Astrocyte (in vitro differentiated cells and primary cell): ENCODE measurements at regions not wholly inside any gene's neighbourhood (a gene's known extent, or its start where the extent isn't known, plus 50 kb on each side); places are given as distances from the start of the nearest gene placed in this dataset.

ENCODE experiments used
- DNase-seq: peaks from one replicate; pipeline ENCODE4 v3.0.0-alpha.2; 2010; ENCODE audit warnings: low read depth
- FAIRE-seq: peaks from 2 replicates; lab custom pipeline; 2011; peaks lifted over from hg19 to GRCh38; lab: Jason Lieb, UNC
- H2AFZ ChIP-seq: 2 replicates; pipeline ENCODE4 v1.6.0; 2012; ENCODE audit warnings: low read depth, low read length, inconsistent platforms
- H3K27ac ChIP-seq: 2 replicates; pipeline ENCODE4 v1.5.1; 2011; ENCODE audit warnings: low read depth, low read length, inconsistent platforms
- H3K27me3 ChIP-seq: 2 replicates; pipeline ENCODE4 v1.6.0; 2011; ENCODE audit warnings: low read length, inconsistent platforms; ENCODE audit not compliant: insufficient read depth
- H3K36me3 ChIP-seq: 2 replicates; pipeline ENCODE4 v1.5.1; 2011; ENCODE audit warnings: low read length, inconsistent platforms; ENCODE audit not compliant: insufficient read depth
- H3K4me1 ChIP-seq: 2 replicates; pipeline ENCODE4 v1.5.1; 2011; ENCODE audit warnings: low read length, inconsistent platforms; ENCODE audit not compliant: insufficient read depth
- H3K4me2 ChIP-seq: 2 replicates; pipeline ENCODE4 v1.6.0; 2012; ENCODE audit warnings: low read length, inconsistent platforms
- H3K4me3 ChIP-seq: 2 replicates; pipeline ENCODE4 v1.5.1; 2011; ENCODE audit warnings: low read depth, mild to moderate bottlenecking, low read length, inconsistent platforms; ENCODE audit not compliant: insufficient read depth
- H3K79me2 ChIP-seq: 2 replicates; pipeline ENCODE4 v1.6.0; 2012; ENCODE audit warnings: mild to moderate bottlenecking, low read length, inconsistent platforms; ENCODE audit not compliant: insufficient read depth
- H3K9ac ChIP-seq: 2 replicates; pipeline ENCODE4 v1.6.0; 2012; ENCODE audit warnings: mild to moderate bottlenecking, low read length, inconsistent platforms
- H3K9me3 ChIP-seq: 2 replicates; pipeline ENCODE4 v1.5.1; 2012; ENCODE audit warnings: low read depth, mild to moderate bottlenecking, low read length, inconsistent platforms; ENCODE audit not compliant: insufficient read depth
- H4K20me1 ChIP-seq: 2 replicates; pipeline ENCODE4 v1.6.0; 2012; ENCODE audit warnings: low read length, inconsistent platforms; ENCODE audit not compliant: insufficient read depth
- H3K27ac Mint-ChIP-seq: one replicate; pipeline ENCODE4 v1.8.0; 2021; ENCODE audit warnings: mild to moderate bottlenecking, mixed read lengths; ENCODE audit not compliant: unreplicated experiment
- H3K27me3 Mint-ChIP-seq: one replicate; pipeline ENCODE4 v1.8.0; 2021; ENCODE audit warnings: low read depth, mixed read lengths; ENCODE audit not compliant: unreplicated experiment
- H3K36me3 Mint-ChIP-seq: one replicate; pipeline ENCODE4 v1.8.0; 2021; ENCODE audit warnings: low read depth, mixed read lengths; ENCODE audit not compliant: unreplicated experiment
- H3K4me1 Mint-ChIP-seq: one replicate; pipeline ENCODE4 v1.8.0; 2021; ENCODE audit warnings: low read depth, mixed read lengths; ENCODE audit not compliant: unreplicated experiment
- H3K4me3 Mint-ChIP-seq: one replicate; pipeline ENCODE4 v1.8.0; 2021; ENCODE audit warnings: mild to moderate bottlenecking, moderate library complexity, mixed read lengths; ENCODE audit not compliant: unreplicated experiment
- H3K9me3 Mint-ChIP-seq: one replicate; pipeline ENCODE4 v1.8.0; 2021; ENCODE audit warnings: mild to moderate bottlenecking, mixed read lengths; ENCODE audit not compliant: unreplicated experiment
- EZH2 ChIP-seq: IDR thresholded peaks from 2 replicates; pipeline ENCODE4 v1.6.1; 2012; ENCODE audit warnings: mild to moderate bottlenecking, low read length, inconsistent platforms; ENCODE audit not compliant: insufficient read depth
- TF ChIP-seq, protein P1 (sequence below): IDR thresholded peaks from 2 replicates; pipeline ENCODE4 v1.5.1; 2011; ENCODE audit warnings: low read depth, mild to moderate bottlenecking, inconsistent platforms, low read length, moderate library complexity; ENCODE audit not compliant: insufficient read depth

DNA sequence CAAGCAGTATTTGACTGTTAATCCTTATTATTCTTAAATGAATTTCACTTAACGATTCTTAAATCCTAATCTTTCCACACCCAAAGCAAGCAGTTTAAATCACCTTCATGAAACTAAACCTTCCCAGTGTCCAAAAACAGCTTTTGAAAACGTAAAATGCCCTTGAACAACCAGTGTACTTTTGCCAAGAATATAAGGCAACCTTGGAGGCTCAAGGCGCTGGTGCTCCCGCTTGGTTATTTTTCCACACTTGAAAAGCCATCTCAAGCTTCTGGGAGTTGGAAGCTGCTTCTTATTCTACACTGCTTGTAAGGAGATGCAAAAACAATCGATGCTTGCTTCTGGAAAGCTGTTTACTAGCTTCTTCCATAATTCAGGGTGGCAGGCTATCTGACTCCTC, 625.7 kb downstream of the HTR1B start:
- Histone ChIP-seq H3K4me1 (no peaks in the 10 kb centered on the region), H3K4me3 (no peak overlapping the region), H2AFZ (no peak overlapping the region), H3K4me2 (no peak overlapping the region), H3K27me3 (no peaks in the 10 kb centered on the region), H3K9ac (no peak overlapping the region), H3K9me3 (no peaks in the 10 kb centered on the region), H4K20me1 (no peaks in the 10 kb centered on the region), H3K36me3 (no peaks in the 10 kb centered on the region), H3K27ac (no peak overlapping the region), H3K79me2 (no peaks in the 10 kb centered on the region)
- Mint-ChIP-seq H3K36me3 (no peaks in the 10 kb centered on the region), H3K27me3 (no peaks in the 10 kb centered on the region), H3K4me1 (no peaks in the 10 kb centered on the region), H3K27ac (no peak overlapping the region), H3K9me3 (no peaks in the 10 kb centered on the region), H3K4me3 (no peak overlapping the region)
- TF ChIP-seq, protein P1, sequence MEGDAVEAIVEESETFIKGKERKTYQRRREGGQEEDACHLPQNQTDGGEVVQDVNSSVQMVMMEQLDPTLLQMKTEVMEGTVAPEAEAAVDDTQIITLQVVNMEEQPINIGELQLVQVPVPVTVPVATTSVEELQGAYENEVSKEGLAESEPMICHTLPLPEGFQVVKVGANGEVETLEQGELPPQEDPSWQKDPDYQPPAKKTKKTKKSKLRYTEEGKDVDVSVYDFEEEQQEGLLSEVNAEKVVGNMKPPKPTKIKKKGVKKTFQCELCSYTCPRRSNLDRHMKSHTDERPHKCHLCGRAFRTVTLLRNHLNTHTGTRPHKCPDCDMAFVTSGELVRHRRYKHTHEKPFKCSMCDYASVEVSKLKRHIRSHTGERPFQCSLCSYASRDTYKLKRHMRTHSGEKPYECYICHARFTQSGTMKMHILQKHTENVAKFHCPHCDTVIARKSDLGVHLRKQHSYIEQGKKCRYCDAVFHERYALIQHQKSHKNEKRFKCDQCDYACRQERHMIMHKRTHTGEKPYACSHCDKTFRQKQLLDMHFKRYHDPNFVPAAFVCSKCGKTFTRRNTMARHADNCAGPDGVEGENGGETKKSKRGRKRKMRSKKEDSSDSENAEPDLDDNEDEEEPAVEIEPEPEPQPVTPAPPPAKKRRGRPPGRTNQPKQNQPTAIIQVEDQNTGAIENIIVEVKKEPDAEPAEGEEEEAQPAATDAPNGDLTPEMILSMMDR, result no peak
- FAIRE-seq, result no peak
- DNase-seq, result no peak

DNA sequence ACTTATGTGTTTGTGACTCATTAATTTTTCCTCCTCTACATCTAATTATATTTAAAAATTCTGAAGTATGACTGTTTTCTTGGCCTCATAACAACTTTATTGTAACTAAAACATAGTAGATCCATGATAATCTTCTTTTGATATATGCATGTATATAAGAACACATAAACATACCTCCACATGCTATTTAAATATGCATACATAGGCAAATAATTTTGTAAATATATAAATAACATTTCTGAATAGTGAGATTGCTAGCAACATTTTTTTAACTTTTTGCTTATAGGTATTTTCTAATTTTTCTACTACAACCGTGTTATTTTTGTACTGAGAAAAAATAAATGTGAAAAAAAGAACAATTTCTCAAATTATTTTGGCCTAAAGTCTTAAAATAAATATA, 627.6 kb downstream of the HTR1B start:
- TF ChIP-seq, protein P1, result no peak
- no peak for TF ChIP-seq EZH2
- H3K4me1 ChIP-seq, result no peaks in the 10 kb centered on the region
- H3K9me3 ChIP-seq, result no peaks in the 10 kb centered on the region
- H3K27me3 ChIP-seq, result no peaks in the 10 kb centered on the region
- DNase-seq (no peak), FAIRE-seq (no peak)
- Mint-ChIP-seq H3K27me3 (no peaks in the 10 kb centered on the region), H3K27ac (no peak overlapping the region), H3K4me1 (no peaks in the 10 kb centered on the region), H3K9me3 (no peaks in the 10 kb centered on the region), H3K4me3 (no peak overlapping the region), H3K36me3 (no peaks in the 10 kb centered on the region)
- no peak overlapping the region for H3K9ac ChIP-seq
- H3K4me3 ChIP-seq, result no peak overlapping the region
- no peak overlapping the region for H2AFZ ChIP-seq
- H3K27ac ChIP-seq, result no peak overlapping the region
- H3K79me2 ChIP-seq, result no peaks in the 10 kb centered on the region
- no peaks in the 10 kb centered on the region for H4K20me1 ChIP-seq
- H3K36me3 ChIP-seq, result no peaks in the 10 kb centered on the region
- no peak overlapping the region for H3K4me2 ChIP-seq

DNA sequence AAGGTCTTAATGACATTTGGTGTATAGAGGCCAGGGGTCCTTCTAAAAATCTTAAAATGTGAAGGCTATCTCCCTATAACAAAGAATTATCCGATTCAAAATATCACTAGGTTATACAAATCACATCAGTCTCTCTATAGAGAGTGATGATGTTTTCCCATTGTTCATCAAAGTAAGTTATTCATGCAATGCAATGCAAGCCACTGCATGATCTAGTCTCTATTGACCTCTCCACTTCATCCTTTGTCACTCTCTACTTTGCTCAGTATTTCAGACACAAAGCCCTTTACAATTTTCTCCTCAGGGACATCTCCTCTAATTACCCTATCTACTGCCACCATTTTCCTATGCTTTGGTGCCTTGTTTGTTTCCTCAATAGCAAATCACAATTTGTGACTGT, 628.0 kb downstream of the HTR1B start:
- Histone ChIP-seq H3K4me3 (no peak overlapping the region), H3K27ac (no peak overlapping the region), H3K79me2 (no peaks in the 10 kb centered on the region), H3K4me1 (no peaks in the 10 kb centered on the region), H4K20me1 (no peaks in the 10 kb centered on the region), H3K9ac (no peak overlapping the region), H3K27me3 (no peaks in the 10 kb centered on the region), H3K9me3 (no peaks in the 10 kb centered on the region), H3K36me3 (no peaks in the 10 kb centered on the region), H3K4me2 (no peak overlapping the region), H2AFZ (no peak overlapping the region)
- H3K9me3 Mint-ChIP-seq, result no peaks in the 10 kb centered on the region
- no peak overlapping the region for H3K4me3 Mint-ChIP-seq
- H3K27ac Mint-ChIP-seq, result no peak overlapping the region
- H3K36me3 Mint-ChIP-seq, result no peaks in the 10 kb centered on the region
- no peaks in the 10 kb centered on the region for H3K27me3 Mint-ChIP-seq
- H3K4me1 Mint-ChIP-seq, result no peaks in the 10 kb centered on the region
- FAIRE-seq, result no peak
- no peak for DNase-seq
- TF ChIP-seq, protein P1, result no peak
- TF ChIP-seq EZH2, result no peak
